ENCODE measurements at regions not wholly inside any gene's neighbourhood (a gene's known extent, or its start where the extent isn't known, plus 50 kb on each side); places are given as distances from the start of the nearest gene placed in this dataset.

GRCh38 chr2:156700681-156701080, 264.5 kb downstream of the GPD2 start:
- no TSS peak for BruUV-seq (replicated peaks)
- no peak for FAIRE-seq

More at GRCh38 chr2:156700681-156701080, 264.5 kb downstream of the GPD2 start:
- no peaks in the 10 kb centered on the region for H3K36me3 ChIP-seq (replicated peaks in 1 of 2; ENCODE audit: control insufficient read depth in 1 of 2, insufficient read depth in 2 of 2, low read length in 2 of 2)
- intact Hi-C loops (cut with micrococcal nuclease; ENCODE audit: unreplicated experiment) (no loop called here), in situ Hi-C loops (cut with HindIII; ENCODE audit: extremely low pct_ligation_motif_present, low pct_unique_long_range_greater_than_20kb) (no loop called here)
- ChIA-PET CTCF (ENCODE audit: low intra/inter-chr PET ratio, low total read pairs) (no interaction called here), POLR2A (no interaction called here)
- no peak overlapping the region for H3K27ac ChIP-seq (ENCODE audit: extremely low read length, insufficient read depth, low read length)
- H3K9me3 ChIP-seq (ENCODE audit: low read length): no peaks in the 10 kb centered on the region
- no peak overlapping the region for H3K4me2 ChIP-seq (ENCODE audit: low read depth, low read length)
- H3K79me2 ChIP-seq (ENCODE audit: insufficient read depth, low read length): no peaks in the 10 kb centered on the region
- H2AFZ ChIP-seq (ENCODE audit: low read length): no peak overlapping the region
- DNase-seq (ENCODE audit: low spot score) (no peak), ATAC-seq (no peak)
- H4K20me1 ChIP-seq (ENCODE audit: insufficient read depth, low read length): no peaks in the 10 kb centered on the region
- H3K27me3 ChIP-seq (ENCODE audit: control insufficient read depth in 1 of 2, insufficient read depth in 2 of 2, low read length in 2 of 2): no peaks in the 10 kb centered on the region
- no peaks in the 10 kb centered on the region for H3K4me1 ChIP-seq (ENCODE audit: insufficient read depth, low read length)
- H3K4me3 ChIP-seq (replicated peaks in 1 of 3; ENCODE audit: insufficient read depth in 1 of 3, low read depth in 2 of 3, low read length in 3 of 3): no peak overlapping the region
- TF ChIP-seq TCF7 (IDR thresholded peaks at IDR 0.05; ENCODE audit: low read depth): no peak
- TF ChIP-seq SRSF9 (IDR thresholded peaks at IDR 0.05; ENCODE audit: borderline replicate concordance, insufficient read depth, low read depth, low read length, poor library complexity, severe bottlenecking): no peak
- no peak for TF ChIP-seq ZNF720 (CRISPR knock-in tag; IDR thresholded peaks at IDR 0.05)
- no peak for TF ChIP-seq MTA1 (CRISPR knock-in tag; IDR thresholded peaks at IDR 0.05; ENCODE audit: borderline replicate concordance)
- no peak for TF ChIP-seq ZNF292 (CRISPR knock-in tag; IDR thresholded peaks at IDR 0.05; ENCODE audit: borderline replicate concordance, low read depth)
- TF ChIP-seq EP300 (IDR thresholded peaks at IDR 0.05; ENCODE audit: low read depth in 2 of 2, low read length in 2 of 2): no peak
- TF ChIP-seq EP300 (CRISPR knock-in tag; IDR thresholded peaks at IDR 0.05; ENCODE audit: borderline replicate concordance): no peak
- TF ChIP-seq AFF4 (CRISPR knock-in tag; IDR thresholded peaks at IDR 0.05): no peak
- no peak for TF ChIP-seq ZNF350 (CRISPR knock-in tag; IDR thresholded peaks at IDR 0.05; ENCODE audit: borderline replicate concordance, low read depth)
- TF ChIP-seq ZNF281 (CRISPR knock-in tag; IDR thresholded peaks at IDR 0.05; ENCODE audit: borderline replicate concordance): no peak
- TF ChIP-seq SCMH1 (CRISPR knock-in tag; IDR thresholded peaks at IDR 0.05; ENCODE audit: borderline replicate concordance): no peak
- WGBS (ENCODE audit: low lambda C conversion rate): 2% methylated on average over 8 of the region's 8 CpGs
- no peak overlapping the region for H3K9ac ChIP-seq (ENCODE audit: insufficient read depth, low read depth, low read length)

Measured in HepG2 (cell line).